ENCODE measurements at regions not wholly inside any gene's neighbourhood (a gene's known extent, or its start where the extent isn't known, plus 50 kb on each side); places are given as distances from the start of the nearest gene placed in this dataset.

DNA sequence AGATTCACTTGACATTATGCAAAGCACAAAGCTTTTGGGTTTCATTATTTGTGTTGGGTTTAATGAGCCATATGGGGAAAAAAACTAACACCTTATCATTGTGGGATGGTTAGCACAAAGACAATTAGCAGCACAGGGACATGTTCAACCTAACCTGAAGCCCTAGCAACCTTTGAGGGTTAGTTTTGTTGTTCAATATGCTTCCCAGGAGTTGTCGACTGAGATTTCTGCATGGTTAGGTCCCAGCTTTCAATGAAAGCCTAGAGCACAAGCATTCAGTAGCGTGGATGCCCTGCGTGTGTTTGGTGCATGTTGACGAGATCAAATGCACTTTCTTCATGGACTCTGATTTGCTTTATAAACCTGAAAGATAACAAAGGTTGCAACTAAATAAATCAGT, 565.2 kb upstream of the TLE4 start:
- Histone ChIP-seq H3K4me1 (no peaks in the 10 kb centered on the region), H3K27ac (no peak overlapping the region), H3K27me3 (no peaks in the 10 kb centered on the region), H3K4me3 (no peak overlapping the region), H3K9me3 (no peaks in the 10 kb centered on the region), H3K36me3 (no peaks in the 10 kb centered on the region)
- DNase-seq = peak in 1 of 2 donors; percentile 15
- intact Hi-C loops (cut with DNase I; ENCODE audit: low total_unique reads) = no loop called here
- TF ChIP-seq POLR2AphosphoS5 (IDR thresholded peaks at IDR 0.05) (no peak), POLR2A (IDR thresholded peaks at IDR 0.05) (no peak), EP300 (IDR thresholded peaks at IDR 0.05) (no peak)
- TF ChIP-seq, protein P1, sequence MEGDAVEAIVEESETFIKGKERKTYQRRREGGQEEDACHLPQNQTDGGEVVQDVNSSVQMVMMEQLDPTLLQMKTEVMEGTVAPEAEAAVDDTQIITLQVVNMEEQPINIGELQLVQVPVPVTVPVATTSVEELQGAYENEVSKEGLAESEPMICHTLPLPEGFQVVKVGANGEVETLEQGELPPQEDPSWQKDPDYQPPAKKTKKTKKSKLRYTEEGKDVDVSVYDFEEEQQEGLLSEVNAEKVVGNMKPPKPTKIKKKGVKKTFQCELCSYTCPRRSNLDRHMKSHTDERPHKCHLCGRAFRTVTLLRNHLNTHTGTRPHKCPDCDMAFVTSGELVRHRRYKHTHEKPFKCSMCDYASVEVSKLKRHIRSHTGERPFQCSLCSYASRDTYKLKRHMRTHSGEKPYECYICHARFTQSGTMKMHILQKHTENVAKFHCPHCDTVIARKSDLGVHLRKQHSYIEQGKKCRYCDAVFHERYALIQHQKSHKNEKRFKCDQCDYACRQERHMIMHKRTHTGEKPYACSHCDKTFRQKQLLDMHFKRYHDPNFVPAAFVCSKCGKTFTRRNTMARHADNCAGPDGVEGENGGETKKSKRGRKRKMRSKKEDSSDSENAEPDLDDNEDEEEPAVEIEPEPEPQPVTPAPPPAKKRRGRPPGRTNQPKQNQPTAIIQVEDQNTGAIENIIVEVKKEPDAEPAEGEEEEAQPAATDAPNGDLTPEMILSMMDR (IDR thresholded peaks at IDR 0.05) = no peak
- 73 to 89% (median 83%) methylated on average over 4 of the region's 4 CpGs for WGBS, 5 donors

DNA sequence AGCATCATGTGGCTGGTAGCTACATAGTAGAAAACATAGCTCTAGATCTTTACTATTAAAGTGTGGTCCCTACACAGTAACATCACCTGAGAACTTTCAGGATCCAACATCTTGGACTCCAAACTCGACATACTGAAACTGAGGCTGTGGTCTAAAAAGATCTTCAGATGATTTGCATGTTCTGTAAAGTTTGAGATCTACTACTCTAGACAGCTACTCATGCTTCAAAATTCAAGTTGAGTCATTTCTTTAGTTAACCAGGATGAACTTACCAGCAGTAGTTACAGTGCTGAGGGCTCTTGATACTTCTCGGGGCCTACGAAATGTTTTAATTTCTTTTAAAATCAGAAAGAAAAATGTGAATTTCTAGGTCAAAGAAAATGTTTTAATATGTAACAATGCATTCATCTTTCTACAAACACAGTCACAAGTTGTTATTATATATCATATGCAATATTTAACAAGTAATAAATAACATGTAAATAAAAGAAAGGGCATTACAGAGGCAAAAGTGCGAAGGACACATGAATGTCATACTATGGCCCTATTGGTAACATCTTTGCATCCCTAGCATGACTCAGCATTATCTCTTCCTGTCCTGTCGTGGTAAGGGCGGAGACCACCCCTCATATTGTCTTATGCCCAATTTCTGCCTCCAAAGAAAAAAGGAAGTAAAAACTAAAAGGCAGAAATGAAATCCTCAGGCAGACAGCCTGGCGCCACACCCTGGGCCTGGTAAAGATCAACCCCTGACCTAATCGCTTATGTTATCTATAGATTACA, 563.9 kb upstream of the TLE4 start:
- WGBS, 5 donors = 73 to 81% (median 80%) methylated on average over 8 of the region's 8 CpGs
- intact Hi-C loops (cut with DNase I; ENCODE audit: low total_unique reads) = no loop called here
- Histone ChIP-seq H3K4me1 (no peaks in the 10 kb centered on the region), H3K27me3 (no peaks in the 10 kb centered on the region), H3K36me3 (no peaks in the 10 kb centered on the region), H3K9me3 (no peaks in the 10 kb centered on the region), H3K4me3 (no peak overlapping the region), H3K27ac (no peak overlapping the region)
- no peak for DNase-seq
- TF ChIP-seq, protein P1 (IDR thresholded peaks at IDR 0.05) = no peak
- TF ChIP-seq EP300 (IDR thresholded peaks at IDR 0.05) (no peak), POLR2AphosphoS5 (IDR thresholded peaks at IDR 0.05) (no peak), POLR2A (IDR thresholded peaks at IDR 0.05) (no peak)

DNA sequence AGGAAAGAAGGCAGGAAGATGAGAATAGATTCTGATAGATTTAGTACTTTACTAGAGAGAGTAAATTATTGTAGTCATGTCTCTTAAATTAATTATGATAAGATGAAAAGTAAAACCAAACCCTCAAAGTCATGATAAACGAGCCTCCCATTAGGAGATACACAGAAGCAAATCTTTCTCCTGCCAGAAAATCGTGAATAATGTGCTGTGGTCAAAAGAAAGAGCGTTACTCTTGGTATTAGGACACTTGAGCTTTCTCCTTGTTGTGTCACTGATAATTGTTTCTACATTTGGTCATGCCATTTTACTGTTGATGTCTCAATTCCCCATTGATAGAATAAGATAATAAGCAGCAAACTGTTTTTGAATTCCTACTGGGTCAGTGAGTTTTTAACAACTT, 562.8 kb upstream of the TLE4 start:
- Histone ChIP-seq H3K9me3 (no peaks in the 10 kb centered on the region), H3K36me3 (no peaks in the 10 kb centered on the region)
- WGBS, 5 donors = 59 to 71% (median 67%) methylated on average over 3 of the region's 3 CpGs

DNA sequence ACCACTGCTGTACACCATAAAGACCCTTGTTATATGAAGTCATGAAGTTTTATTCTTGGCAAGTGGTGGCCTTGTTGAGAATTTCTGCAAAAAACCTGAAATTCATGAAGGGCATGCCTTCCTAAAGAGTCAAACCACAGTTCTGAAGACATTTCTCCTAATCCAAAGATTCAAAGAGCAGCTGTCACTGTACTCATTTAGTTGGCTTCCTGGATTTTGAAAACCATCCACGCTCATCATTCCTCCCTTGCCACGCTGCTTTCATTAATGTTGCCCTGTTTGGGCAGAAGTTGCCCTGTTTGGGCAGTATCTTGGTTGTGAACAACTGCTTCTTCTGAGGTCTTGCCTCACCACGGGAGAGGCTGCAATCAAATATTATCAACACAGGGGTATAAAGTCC, 560.3 kb upstream of the TLE4 start:
- H3K27ac ChIP-seq = no peak overlapping the region
- TF ChIP-seq, protein P1 (IDR thresholded peaks at IDR 0.05) = no peak
- no peak for TF ChIP-seq POLR2A (IDR thresholded peaks at IDR 0.05)
- TF ChIP-seq EP300 (IDR thresholded peaks at IDR 0.05) = no peak
- no peak for TF ChIP-seq POLR2AphosphoS5 (IDR thresholded peaks at IDR 0.05)
- no peak overlapping the region for H3K4me3 ChIP-seq
- 76 to 85% (median 83%) methylated on average over 3 of the region's 3 CpGs for WGBS, 5 donors
- no peak for DNase-seq
- H3K9me3 ChIP-seq = no peaks in the 10 kb centered on the region
- intact Hi-C loops (cut with DNase I; ENCODE audit: low total_unique reads) = no loop called here
- no peaks in the 10 kb centered on the region for H3K27me3 ChIP-seq
- no peaks in the 10 kb centered on the region for H3K36me3 ChIP-seq
- H3K4me1 ChIP-seq = no peaks in the 10 kb centered on the region

More for the DNA sequence above, 562.8 kb upstream of the TLE4 start:
- H3K4me1 ChIP-seq = no peaks in the 10 kb centered on the region
- H3K27ac ChIP-seq = no peak overlapping the region
- no peaks in the 10 kb centered on the region for H3K27me3 ChIP-seq
- TF ChIP-seq, protein P1 (IDR thresholded peaks at IDR 0.05) = no peak
- TF ChIP-seq POLR2AphosphoS5 (IDR thresholded peaks at IDR 0.05) (no peak), POLR2A (IDR thresholded peaks at IDR 0.05) (no peak), EP300 (IDR thresholded peaks at IDR 0.05) (no peak)
- no peak overlapping the region for H3K4me3 ChIP-seq
- intact Hi-C loops (cut with DNase I; ENCODE audit: low total_unique reads) = no loop called here
- no peak for DNase-seq

Measured in stomach (tissue), 8 donors.